GM21619 (cell line): ENCODE measurements at regions not wholly inside any gene's neighbourhood (a gene's known extent, or its start where the extent isn't known, plus 50 kb on each side); places are given as distances from the start of the nearest gene placed in this dataset.
"Not testable (repeated sequence)": the region's sequence is repeated elsewhere in the genome, so short reads cannot be mapped to it uniquely, and the experiment has no call there.

Experiments used
- ATAC-seq: cut with Tn5 transposase; IDR thresholded peaks from one replicate; pipeline ENCODE4 v1.9.1; 2021; ENCODE audit not compliant: unreplicated experiment

- peak; percentile 71 for ATAC-seq
These were observed 50.7 kb upstream of the C12orf71 start for GRCh38 chr12:27133022-27133590.

GRCh38 chr12:27140478-27140969, 58.1 kb upstream of the C12orf71 start:
- ATAC-seq: no peak

- ATAC-seq: no peak
These were observed 59.8 kb upstream of the C12orf71 start for GRCh38 chr12:27142101-27142721.

- ATAC-seq: no peak
These were observed 61.1 kb upstream of the C12orf71 start for GRCh38 chr12:27143256-27144069.

- peak; percentile 70 for ATAC-seq
These were observed 63.3 kb upstream of the C12orf71 start for GRCh38 chr12:27145725-27146124.

GRCh38 chr12:27148373-27148772, 66.0 kb upstream of the C12orf71 start:
- ATAC-seq: no peak

GRCh38 chr12:27148791-27149190, 66.4 kb upstream of the C12orf71 start:
- ATAC-seq: no peak

GRCh38 chr12:27151479-27151878, 69.1 kb upstream of the C12orf71 start:
- ATAC-seq: no peak

- ATAC-seq: no peak
These were observed 75.9 kb upstream of the C12orf71 start for GRCh38 chr12:27158297-27158696.

GRCh38 chr12:27161458-27162228, 79.3 kb upstream of the C12orf71 start:
- ATAC-seq: peak; percentile 82

GRCh38 chr12:27162229-27162537, 79.8 kb upstream of the C12orf71 start:
- no peak for ATAC-seq

GRCh38 chr12:27163048-27163715, 80.8 kb upstream of the C12orf71 start:
- no peak for ATAC-seq

GRCh38 chr12:27163894-27164293, 80.2 kb upstream of the STK38L start:
- no peak for ATAC-seq

- ATAC-seq: no peak
These were observed 79.6 kb upstream of the STK38L start for GRCh38 chr12:27164330-27165040.

GRCh38 chr12:27165958-27166357, 78.1 kb upstream of the STK38L start:
- not testable (repeated sequence) for ATAC-seq

GRCh38 chr12:27171494-27171893, 72.6 kb upstream of the STK38L start:
- ATAC-seq: not testable (repeated sequence)

- ATAC-seq: no peak
These were observed 67.3 kb upstream of the STK38L start for GRCh38 chr12:27176765-27177164.

GRCh38 chr12:27177706-27178105, 66.4 kb upstream of the STK38L start:
- ATAC-seq: no peak

- ATAC-seq: no peak
These were observed 65.8 kb upstream of the STK38L start for GRCh38 chr12:27178255-27178654.

- ATAC-seq: no peak
These were observed 65.2 kb upstream of the STK38L start for GRCh38 chr12:27178723-27179399.
